ENCODE measurements at regions not wholly inside any gene's neighbourhood (a gene's known extent, or its start where the extent isn't known, plus 50 kb on each side); places are given as distances from the start of the nearest gene placed in this dataset.

DNA sequence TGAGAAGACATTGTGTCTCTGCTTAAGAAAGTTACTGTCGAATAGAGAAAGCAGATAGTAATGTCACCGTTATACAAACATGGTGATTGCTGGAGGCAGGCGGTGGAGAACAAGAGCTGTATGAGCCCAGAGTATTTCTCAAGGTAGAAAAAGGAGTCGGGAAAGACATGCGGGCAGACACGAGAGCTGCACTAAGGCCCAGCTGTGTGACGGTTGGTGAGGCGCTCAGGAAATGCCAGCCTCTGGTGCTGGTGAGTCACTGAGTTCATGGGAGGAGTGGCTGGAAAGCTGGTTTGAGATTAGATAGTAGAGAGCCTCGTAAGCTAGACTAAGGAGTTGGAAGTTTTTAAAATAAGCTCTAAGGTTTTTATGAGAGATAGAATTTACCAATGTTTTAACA is 390.9 kb upstream of the TRIB2 start:
- TF ChIP-seq CTCF (IDR thresholded peaks at IDR 0.05) (no peak), POLR2A (IDR thresholded peaks at IDR 0.05) (no peak)
- H3K4me3 ChIP-seq (ENCODE audit: low read depth, poor library complexity, severe bottlenecking), result no peak overlapping the region
- no peak for DNase-seq (ENCODE audit: low spot score in 2 of 2)
- WGBS, 2 donors, result 65 to 68% methylated on average over 9 of the region's 9 CpGs
- intact Hi-C loops (cut with DNase I; ENCODE audit: low total_unique reads), result no loop called here

DNA sequence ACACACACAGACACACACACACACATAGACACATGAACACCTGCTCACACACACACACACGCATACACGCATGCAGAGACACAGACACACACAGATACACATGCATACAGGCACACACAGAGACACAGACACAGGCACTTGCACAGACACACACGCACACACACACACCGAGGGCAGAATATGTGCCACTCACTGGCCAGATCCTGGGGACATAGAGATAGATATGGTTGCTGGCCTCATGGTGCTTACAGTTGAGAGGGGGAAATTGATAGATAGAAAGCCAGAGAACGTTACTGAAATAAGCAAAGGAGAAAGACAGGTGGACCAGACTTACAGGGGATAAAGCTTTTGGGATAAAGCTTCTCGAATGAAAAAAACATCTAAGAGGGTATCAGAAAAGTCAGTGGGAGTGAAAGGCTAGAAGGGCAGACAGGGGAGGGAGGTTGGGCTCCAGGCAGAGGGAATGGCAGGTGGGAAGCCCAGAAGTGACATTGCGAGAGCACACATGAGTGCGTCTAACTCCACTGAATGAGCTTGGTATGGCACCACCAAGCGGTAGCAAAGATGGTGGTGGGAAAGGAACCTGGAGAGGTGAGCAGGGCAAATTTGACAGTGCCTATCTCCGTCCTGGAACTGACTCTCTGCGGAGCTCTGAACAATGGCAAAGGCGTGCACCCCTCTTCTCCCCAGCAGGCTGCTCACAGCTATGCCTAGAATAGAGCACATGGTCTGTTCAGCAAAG is 390.1 kb upstream of the TRIB2 start:
- TF ChIP-seq POLR2A (IDR thresholded peaks at IDR 0.05), result no peak
- TF ChIP-seq CTCF (IDR thresholded peaks at IDR 0.05), result no peak
- 91 to 93% methylated on average over 12 of the region's 12 CpGs for WGBS, 2 donors
- intact Hi-C loops (cut with DNase I; ENCODE audit: low total_unique reads), result no loop called here
- no peak overlapping the region for H3K4me3 ChIP-seq (ENCODE audit: low read depth, poor library complexity, severe bottlenecking)
- no peak for DNase-seq (ENCODE audit: low spot score in 2 of 2)

DNA sequence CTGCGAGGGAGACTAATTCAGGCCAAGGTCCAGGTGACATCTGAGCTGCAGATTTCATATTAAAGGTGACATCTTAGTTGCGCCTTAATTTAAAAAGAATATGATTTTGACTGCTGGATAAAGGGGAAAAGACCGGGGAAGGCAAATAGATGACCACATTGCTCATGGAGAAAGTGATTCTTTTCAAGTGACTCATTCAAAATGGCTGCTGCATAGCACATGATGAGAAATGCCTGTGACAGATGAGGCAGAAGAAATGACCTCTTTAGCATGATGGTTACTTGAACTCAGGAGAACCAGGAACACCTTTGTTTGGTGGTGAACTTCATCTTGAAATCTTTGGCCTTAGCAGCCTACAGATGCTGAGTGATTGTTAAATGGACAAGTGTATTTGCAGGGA is 385.8 kb upstream of the TRIB2 start:
- no peak for DNase-seq (ENCODE audit: low spot score in 2 of 2)
- TF ChIP-seq CTCF (IDR thresholded peaks at IDR 0.05) (no peak), POLR2A (IDR thresholded peaks at IDR 0.05) (no peak)
- no peak overlapping the region for H3K4me3 ChIP-seq (ENCODE audit: low read depth, poor library complexity, severe bottlenecking)
- 87 to 94% methylated on average over 3 of the region's 3 CpGs for WGBS, 2 donors
- intact Hi-C loops (cut with DNase I; ENCODE audit: low total_unique reads), result no loop called here

DNA sequence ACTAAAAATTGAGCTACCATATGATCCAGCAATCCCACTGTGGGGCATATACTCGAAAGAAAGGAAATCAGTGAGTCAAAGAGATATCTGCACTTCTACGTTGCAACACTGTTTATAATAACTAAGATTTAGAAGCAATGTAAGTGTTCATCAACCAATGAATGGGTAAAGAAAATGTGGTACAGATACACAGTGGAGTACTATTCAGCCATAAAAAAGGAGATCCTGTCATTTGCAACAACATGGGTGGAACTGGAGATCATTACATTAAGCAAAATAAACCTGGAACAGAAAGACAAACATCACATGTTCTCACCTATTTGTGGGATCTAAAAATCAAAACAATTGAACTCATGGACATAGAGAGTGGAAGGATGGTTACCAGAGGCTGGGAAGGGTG is 385.0 kb upstream of the TRIB2 start:
- no peak overlapping the region for H3K4me3 ChIP-seq (ENCODE audit: low read depth, poor library complexity, severe bottlenecking)
- intact Hi-C loops (cut with DNase I; ENCODE audit: low total_unique reads), result no loop called here
- DNase-seq (ENCODE audit: low spot score in 2 of 2), result no peak
- no peak for TF ChIP-seq CTCF (IDR thresholded peaks at IDR 0.05)
- no peak for TF ChIP-seq POLR2A (IDR thresholded peaks at IDR 0.05)
- WGBS, 2 donors, result 94 to 97% methylated on average over 2 of the region's 2 CpGs

DNA sequence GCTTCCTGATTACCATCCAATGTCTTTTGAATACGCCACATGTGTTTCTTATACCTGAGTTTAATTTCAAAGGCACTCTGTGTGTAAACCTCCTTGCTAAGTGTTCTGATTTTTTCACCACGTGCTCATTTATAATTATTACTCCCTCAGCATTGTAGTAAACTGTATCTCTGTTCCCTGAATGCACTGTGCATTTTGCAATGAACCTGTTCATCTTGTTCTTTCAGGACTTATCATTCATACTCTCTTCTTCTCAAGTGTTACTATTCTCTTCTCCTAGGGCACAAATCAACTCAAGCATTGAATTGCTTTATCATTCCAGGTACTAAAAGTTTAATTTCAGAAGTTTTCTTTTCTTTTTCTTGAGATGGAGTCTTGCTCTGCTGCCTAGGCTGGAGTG is 383.4 kb upstream of the TRIB2 start:
- WGBS, 2 donors, result 64 to 72% methylated on average over 2 of the region's 2 CpGs

More for the DNA sequence above, 383.4 kb upstream of the TRIB2 start:
- no peak for DNase-seq (ENCODE audit: low spot score in 2 of 2)
- TF ChIP-seq CTCF (IDR thresholded peaks at IDR 0.05), result no peak
- no peak for TF ChIP-seq POLR2A (IDR thresholded peaks at IDR 0.05)
- H3K4me3 ChIP-seq (ENCODE audit: low read depth, poor library complexity, severe bottlenecking), result no peak overlapping the region
- intact Hi-C loops (cut with DNase I; ENCODE audit: low total_unique reads), result no loop called here
